ENCODE measurements at regions not wholly inside any gene's neighbourhood (a gene's known extent, or its start where the extent isn't known, plus 50 kb on each side); places are given as distances from the start of the nearest gene placed in this dataset.

- H3K9ac ChIP-seq (replicated peaks; ENCODE audit: extremely low read depth, insufficient read depth, low read length) = no peak overlapping the region
- H3K4me1 ChIP-seq (ENCODE audit: control insufficient read depth, extremely low read depth, insufficient read depth, low read length) = peaks cover 3% of the 10 kb centered on the region
- intact Hi-C loops (cut with micrococcal nuclease) (no loop called here), dilution Hi-C loops (cut with MboI; ENCODE audit: extremely low pct_ligation_motif_present, low sequenced_read_pairs) (no loop called here)
- no peak overlapping the region for H3K27ac ChIP-seq (ENCODE audit: insufficient read depth, low read depth, low read length)
- ChIA-PET POLR2A (no interaction called here), CTCF (no interaction called here)
- BruUV-seq (replicated peaks) = no TSS peak
- TF ChIP-seq POLR2A (IDR thresholded peaks at IDR 0.05; ENCODE audit: low read depth, low read length) = no peak
- TF ChIP-seq JUN (IDR thresholded peaks at IDR 0.05; ENCODE audit: borderline replicate concordance, insufficient read depth, insufficient read length, low read depth) = no peak
- no peak for TF ChIP-seq MAX (IDR thresholded peaks at IDR 0.05; ENCODE audit: insufficient read depth, insufficient read length)
- TF ChIP-seq EZH2 (IDR thresholded peaks at IDR 0.05; ENCODE audit: borderline replicate concordance, low read depth, low read length, severe bottlenecking) = no peak
- TF ChIP-seq, protein P1, sequence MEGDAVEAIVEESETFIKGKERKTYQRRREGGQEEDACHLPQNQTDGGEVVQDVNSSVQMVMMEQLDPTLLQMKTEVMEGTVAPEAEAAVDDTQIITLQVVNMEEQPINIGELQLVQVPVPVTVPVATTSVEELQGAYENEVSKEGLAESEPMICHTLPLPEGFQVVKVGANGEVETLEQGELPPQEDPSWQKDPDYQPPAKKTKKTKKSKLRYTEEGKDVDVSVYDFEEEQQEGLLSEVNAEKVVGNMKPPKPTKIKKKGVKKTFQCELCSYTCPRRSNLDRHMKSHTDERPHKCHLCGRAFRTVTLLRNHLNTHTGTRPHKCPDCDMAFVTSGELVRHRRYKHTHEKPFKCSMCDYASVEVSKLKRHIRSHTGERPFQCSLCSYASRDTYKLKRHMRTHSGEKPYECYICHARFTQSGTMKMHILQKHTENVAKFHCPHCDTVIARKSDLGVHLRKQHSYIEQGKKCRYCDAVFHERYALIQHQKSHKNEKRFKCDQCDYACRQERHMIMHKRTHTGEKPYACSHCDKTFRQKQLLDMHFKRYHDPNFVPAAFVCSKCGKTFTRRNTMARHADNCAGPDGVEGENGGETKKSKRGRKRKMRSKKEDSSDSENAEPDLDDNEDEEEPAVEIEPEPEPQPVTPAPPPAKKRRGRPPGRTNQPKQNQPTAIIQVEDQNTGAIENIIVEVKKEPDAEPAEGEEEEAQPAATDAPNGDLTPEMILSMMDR (IDR thresholded peaks at IDR 0.05; ENCODE audit: extremely low read depth in 1 of 2, insufficient read depth in 1 of 2, low read depth in 1 of 2, low read length in 2 of 2) = no peak
- no peak for TF ChIP-seq GATA2 (IDR thresholded peaks at IDR 0.05; ENCODE audit: insufficient read depth, insufficient read length, low read depth, low read length)
- no peak for TF ChIP-seq FOS (IDR thresholded peaks at IDR 0.05; ENCODE audit: borderline replicate concordance, insufficient read depth, low read length)
- H3K4me3 ChIP-seq (replicated peaks in 1 of 3; ENCODE audit: insufficient read depth in 1 of 3, low read depth in 1 of 3, low read length in 3 of 3) = no peak overlapping the region
- H3K9me1 ChIP-seq (replicated peaks; ENCODE audit: control insufficient read depth, extremely low read depth, insufficient read depth, low read length) = no peaks in the 10 kb centered on the region
- H3K79me2 ChIP-seq (ENCODE audit: control insufficient read depth, insufficient read depth, low read length) = no peaks in the 10 kb centered on the region
- DNase-seq (ENCODE audit: low read depth, low spot score) (no peak), FAIRE-seq (no peak)
- H4K20me1 ChIP-seq (replicated peaks; ENCODE audit: control insufficient read depth, extremely low read depth, insufficient read depth, low read length) = no peaks in the 10 kb centered on the region
- no peaks in the 10 kb centered on the region for H3K27me3 ChIP-seq (ENCODE audit: control insufficient read depth in 2 of 2, insufficient read depth in 2 of 2, low read length in 2 of 2)
- no peaks in the 10 kb centered on the region for H3K36me3 ChIP-seq (ENCODE audit: control insufficient read depth in 2 of 2, extremely low read depth in 1 of 2, insufficient read depth in 2 of 2, low read length in 2 of 2)
- no peak overlapping the region for H2AFZ ChIP-seq (ENCODE audit: low read depth, low read length)
- H3K9me3 ChIP-seq (replicated peaks; ENCODE audit: control insufficient read depth, insufficient read depth, low read length) = no peaks in the 10 kb centered on the region
- no peak overlapping the region for H3K4me2 ChIP-seq (ENCODE audit: insufficient read depth, low read length)
These were observed 308.0 kb upstream of the B3GALT2 start for GRCh38 chr1:193494368-193494767.
